Spleen (tissue), 7 donors: ENCODE measurements at regions not wholly inside any gene's neighbourhood (a gene's known extent, or its start where the extent isn't known, plus 50 kb on each side); places are given as distances from the start of the nearest gene placed in this dataset.

Source experiments
- CTCF ChIP-seq, 11 experiments: fragments of 200-600 bp in 7 of 11; fragments of 450-650 bp in 4 of 11; sonication (generic) in 4 of 11; IDR thresholded peaks in 8 of 11; conservative IDR thresholded peaks in 3 of 11; 1 replicate in 7 of 11; 2 replicates in 4 of 11; pipeline versions ENCODE4 v1.4.0 to v1.8.0; 2016 to 2021; ENCODE audit warnings: antibody characterized with exemption in 11 of 11, inconsistent platforms in 4 of 11, mild to moderate bottlenecking in 1 of 11
- POLR2A ChIP-seq, 3 donors: fragments of 450-650 bp; IDR thresholded peaks; one replicate each; pipeline ENCODE4 v1.5.1; 2017; ENCODE audit warnings: antibody characterized with exemption in 3 of 3, mild to moderate bottlenecking in 1 of 3
- donor health status: DM: no; HTN: no; CAD: no; lungs with moderate emphysema.
- donor health status: DM: no; HTN: no; CAD: no.
- donor health status: DM: no; HTN: no; CAD: no.

GRCh38 chr6:88236612-88237360, 70.6 kb upstream of the CNR1 start:
- TF ChIP-seq CTCF (IDR thresholded peaks at IDR 0.05 in 8 of 11, conservative IDR thresholded peaks at IDR 0.05 in 3 of 11) (no peak), POLR2A (IDR thresholded peaks at IDR 0.05) (no peak)
